Mammary epithelial cell (primary cell): ENCODE measurements at regions not wholly inside any gene's neighbourhood (a gene's known extent, or its start where the extent isn't known, plus 50 kb on each side); places are given as distances from the start of the nearest gene placed in this dataset.

Source experiments
- EZH2 ChIP-seq: IDR thresholded peaks from 2 replicates; pipeline ENCODE4 v1.6.1; 2012; ENCODE audit warnings: low read length, inconsistent platforms, borderline replicate concordance
- TF ChIP-seq, protein P1 (sequence below), 2 donors: IDR thresholded peaks in 1 of 2; conservative IDR thresholded peaks in 1 of 2; 2 replicates each; pipeline ENCODE4 v1.5.1; 2011 to 2012; ENCODE audit warnings: inconsistent platforms in 2 of 2, low read length in 2 of 2, mild to moderate bottlenecking in 2 of 2, control low read depth in 1 of 2, low read depth in 1 of 2; ENCODE audit not compliant: insufficient read depth in 1 of 2; ENCODE audit errors: extremely low read depth in 1 of 2

- TF ChIP-seq, protein P1, sequence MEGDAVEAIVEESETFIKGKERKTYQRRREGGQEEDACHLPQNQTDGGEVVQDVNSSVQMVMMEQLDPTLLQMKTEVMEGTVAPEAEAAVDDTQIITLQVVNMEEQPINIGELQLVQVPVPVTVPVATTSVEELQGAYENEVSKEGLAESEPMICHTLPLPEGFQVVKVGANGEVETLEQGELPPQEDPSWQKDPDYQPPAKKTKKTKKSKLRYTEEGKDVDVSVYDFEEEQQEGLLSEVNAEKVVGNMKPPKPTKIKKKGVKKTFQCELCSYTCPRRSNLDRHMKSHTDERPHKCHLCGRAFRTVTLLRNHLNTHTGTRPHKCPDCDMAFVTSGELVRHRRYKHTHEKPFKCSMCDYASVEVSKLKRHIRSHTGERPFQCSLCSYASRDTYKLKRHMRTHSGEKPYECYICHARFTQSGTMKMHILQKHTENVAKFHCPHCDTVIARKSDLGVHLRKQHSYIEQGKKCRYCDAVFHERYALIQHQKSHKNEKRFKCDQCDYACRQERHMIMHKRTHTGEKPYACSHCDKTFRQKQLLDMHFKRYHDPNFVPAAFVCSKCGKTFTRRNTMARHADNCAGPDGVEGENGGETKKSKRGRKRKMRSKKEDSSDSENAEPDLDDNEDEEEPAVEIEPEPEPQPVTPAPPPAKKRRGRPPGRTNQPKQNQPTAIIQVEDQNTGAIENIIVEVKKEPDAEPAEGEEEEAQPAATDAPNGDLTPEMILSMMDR (conservative IDR thresholded peaks at IDR 0.05 in 1 of 2, IDR thresholded peaks at IDR 0.05 in 1 of 2; ENCODE audit: extremely low read depth in 1 of 2, insufficient read depth in 1 of 2, low read depth in 1 of 2, low read length in 2 of 2): no peak
- TF ChIP-seq EZH2: no peak
Measured at GRCh38 chrX:39773923-39774773, 323.6 kb downstream of the BCOR start.
